ENCODE measurements at regions not wholly inside any gene's neighbourhood (a gene's known extent, or its start where the extent isn't known, plus 50 kb on each side); places are given as distances from the start of the nearest gene placed in this dataset.

GRCh38 chr3:103170651-103171050, 735.8 kb downstream of the ZPLD1 start:
- TF ChIP-seq CTCF (IDR thresholded peaks at IDR 0.05; ENCODE audit: poor library complexity): no peak
- TF ChIP-seq EZH2 (IDR thresholded peaks at IDR 0.05; ENCODE audit: borderline replicate concordance): no peak
